Lung (tissue), 11 donors: ENCODE measurements at regions not wholly inside any gene's neighbourhood (a gene's known extent, or its start where the extent isn't known, plus 50 kb on each side); places are given as distances from the start of the nearest gene placed in this dataset.

Experiments
- ATAC-seq: fragments of 200-7000 bp; cut with Tn5 transposase; one replicate; pipeline ENCODE4 v1.9.1; 2020; ENCODE audit warnings: moderate number of reproducible peaks; ENCODE audit not compliant: insufficient read depth, low FRiP score
- DNase-seq, 3 donors: peaks; one replicate each; pipeline ENCODE4 v3.0.0-alpha.2; 2013 to 2017
- H3K27ac ChIP-seq, 2 donors: one replicate each; pipeline ENCODE4 v1.5.1; 2013; ENCODE audit warnings: mild to moderate bottlenecking in 2 of 2, moderate library complexity in 2 of 2, control low read depth in 1 of 2, inconsistent platforms in 1 of 2, low read depth in 1 of 2, low read length in 1 of 2
- H3K27me3 ChIP-seq, 3 donors: one replicate each; pipeline ENCODE4 v1.5.1; 2013; ENCODE audit warnings: low read length in 2 of 3; ENCODE audit not compliant: control insufficient read depth in 3 of 3, insufficient read depth in 3 of 3
- H3K36me3 ChIP-seq, 4 donors: one replicate each; pipeline ENCODE4 v1.5.1; 2013; ENCODE audit warnings: low read length in 4 of 4, mild to moderate bottlenecking in 1 of 4, moderate library complexity in 1 of 4; ENCODE audit not compliant: control insufficient read depth in 4 of 4, insufficient read depth in 4 of 4
- H3K4me1 ChIP-seq, 5 donors: one replicate each; pipeline ENCODE4 v1.5.1; 2013; ENCODE audit warnings: low read length in 5 of 5, mild to moderate bottlenecking in 2 of 5, moderate library complexity in 1 of 5; ENCODE audit not compliant: control insufficient read depth in 5 of 5, insufficient read depth in 5 of 5
- H3K4me3 ChIP-seq: one replicate; pipeline ENCODE4 v1.5.1; 2013; ENCODE audit warnings: mild to moderate bottlenecking, control low read depth, moderate library complexity
- H3K9ac ChIP-seq, 2 donors: one replicate each; pipeline ENCODE4 v1.5.1; 2013; ENCODE audit warnings: low read length in 2 of 2, control low read depth in 1 of 2; ENCODE audit not compliant: insufficient read depth in 1 of 2
- H3K9me3 ChIP-seq, 4 donors: one replicate each; pipeline ENCODE4 v1.5.1; 2013; ENCODE audit warnings: low read length in 3 of 4, mild to moderate bottlenecking in 1 of 4, moderate library complexity in 1 of 4; ENCODE audit not compliant: control insufficient read depth in 4 of 4, insufficient read depth in 3 of 4
- WGBS, 2 donors: extraction: QIAGEN DNeasy Blood & Tissue Kit; methylation state at CpG; one replicate each; pipeline ENCODE4 v1.1.7; 2013; 5-methylcytosine and 5-hydroxymethylcytosine counted together
- TF ChIP-seq, protein P1 (sequence below): IDR thresholded peaks from 2 replicates; pipeline ENCODE4 v1.5.1; 2012; ENCODE audit warnings: mild to moderate bottlenecking; ENCODE audit errors: control extremely low read depth, extremely low read depth
- donor health status: control.
- donor health status: control.
- donor health status: Bipolar disorder and iron deficiency.
- donor health status: healthy.
- donor health status: DM: yes; HTN: yes; CAD: no.

DNA sequence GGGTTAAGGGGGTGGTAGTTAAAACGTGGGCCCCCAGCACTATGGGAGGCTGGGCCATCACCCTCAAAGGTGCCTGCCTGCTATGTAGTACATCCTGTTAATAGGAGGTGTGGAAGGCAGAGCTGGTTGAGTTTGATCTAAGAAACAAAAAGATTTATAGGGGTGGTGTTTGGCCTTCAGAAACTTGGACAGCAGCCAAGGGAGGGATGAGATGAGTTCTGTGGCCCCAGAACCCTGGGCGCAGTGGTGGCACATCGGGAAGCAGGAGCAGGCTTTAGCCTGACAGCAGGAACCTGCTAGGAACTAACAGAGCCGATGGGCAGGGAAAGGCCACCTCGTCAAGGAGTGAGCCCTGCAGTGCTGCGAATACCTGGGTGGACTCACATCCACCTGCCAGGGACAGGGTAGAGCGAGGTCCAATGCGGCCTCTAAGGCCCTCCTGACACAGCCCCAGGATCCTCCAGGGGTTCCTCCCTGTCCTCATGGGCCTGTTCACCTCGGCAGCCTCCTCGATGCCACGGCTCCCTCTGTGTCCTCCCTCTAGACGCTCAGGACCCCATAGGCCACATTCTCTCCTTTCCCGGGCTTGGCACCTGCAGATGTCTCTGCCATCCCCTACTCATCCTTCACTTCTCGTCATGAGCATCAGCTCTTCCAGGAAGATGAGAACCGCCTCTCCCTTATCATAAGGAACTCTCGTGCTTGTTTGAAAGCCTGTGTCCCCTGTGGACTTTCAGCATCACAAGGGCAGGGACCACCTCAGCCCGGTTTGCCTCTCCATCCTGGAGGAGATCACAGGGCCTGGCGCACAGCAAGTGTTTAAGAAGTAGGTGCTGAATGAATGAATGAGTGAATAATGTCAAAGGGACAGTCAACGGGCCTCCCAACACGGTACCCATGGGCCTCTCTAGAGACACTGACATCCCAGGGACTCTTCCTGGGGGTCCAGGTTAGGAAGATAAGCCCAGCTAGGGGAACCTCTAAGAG lies 103.5 kb upstream of the TNRC6C start:
- ATAC-seq = no peak
- Histone ChIP-seq H3K4me1 (peaks cover 0 to 5% (median 0%) of the 10 kb centered on the region in 5 donors), H3K9me3 (no peaks in the 10 kb centered on the region), H3K9ac (no peak overlapping the region), H3K27me3 (no peaks in the 10 kb centered on the region), H3K4me3 (no peak overlapping the region), H3K27ac (no peak overlapping the region), H3K36me3 (no peaks in the 10 kb centered on the region)
- WGBS, 2 donors = 88 to 89% methylated on average over 20 of the region's 20 CpGs
- TF ChIP-seq, protein P1, sequence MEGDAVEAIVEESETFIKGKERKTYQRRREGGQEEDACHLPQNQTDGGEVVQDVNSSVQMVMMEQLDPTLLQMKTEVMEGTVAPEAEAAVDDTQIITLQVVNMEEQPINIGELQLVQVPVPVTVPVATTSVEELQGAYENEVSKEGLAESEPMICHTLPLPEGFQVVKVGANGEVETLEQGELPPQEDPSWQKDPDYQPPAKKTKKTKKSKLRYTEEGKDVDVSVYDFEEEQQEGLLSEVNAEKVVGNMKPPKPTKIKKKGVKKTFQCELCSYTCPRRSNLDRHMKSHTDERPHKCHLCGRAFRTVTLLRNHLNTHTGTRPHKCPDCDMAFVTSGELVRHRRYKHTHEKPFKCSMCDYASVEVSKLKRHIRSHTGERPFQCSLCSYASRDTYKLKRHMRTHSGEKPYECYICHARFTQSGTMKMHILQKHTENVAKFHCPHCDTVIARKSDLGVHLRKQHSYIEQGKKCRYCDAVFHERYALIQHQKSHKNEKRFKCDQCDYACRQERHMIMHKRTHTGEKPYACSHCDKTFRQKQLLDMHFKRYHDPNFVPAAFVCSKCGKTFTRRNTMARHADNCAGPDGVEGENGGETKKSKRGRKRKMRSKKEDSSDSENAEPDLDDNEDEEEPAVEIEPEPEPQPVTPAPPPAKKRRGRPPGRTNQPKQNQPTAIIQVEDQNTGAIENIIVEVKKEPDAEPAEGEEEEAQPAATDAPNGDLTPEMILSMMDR = no peak
- DNase-seq = no peak

DNA sequence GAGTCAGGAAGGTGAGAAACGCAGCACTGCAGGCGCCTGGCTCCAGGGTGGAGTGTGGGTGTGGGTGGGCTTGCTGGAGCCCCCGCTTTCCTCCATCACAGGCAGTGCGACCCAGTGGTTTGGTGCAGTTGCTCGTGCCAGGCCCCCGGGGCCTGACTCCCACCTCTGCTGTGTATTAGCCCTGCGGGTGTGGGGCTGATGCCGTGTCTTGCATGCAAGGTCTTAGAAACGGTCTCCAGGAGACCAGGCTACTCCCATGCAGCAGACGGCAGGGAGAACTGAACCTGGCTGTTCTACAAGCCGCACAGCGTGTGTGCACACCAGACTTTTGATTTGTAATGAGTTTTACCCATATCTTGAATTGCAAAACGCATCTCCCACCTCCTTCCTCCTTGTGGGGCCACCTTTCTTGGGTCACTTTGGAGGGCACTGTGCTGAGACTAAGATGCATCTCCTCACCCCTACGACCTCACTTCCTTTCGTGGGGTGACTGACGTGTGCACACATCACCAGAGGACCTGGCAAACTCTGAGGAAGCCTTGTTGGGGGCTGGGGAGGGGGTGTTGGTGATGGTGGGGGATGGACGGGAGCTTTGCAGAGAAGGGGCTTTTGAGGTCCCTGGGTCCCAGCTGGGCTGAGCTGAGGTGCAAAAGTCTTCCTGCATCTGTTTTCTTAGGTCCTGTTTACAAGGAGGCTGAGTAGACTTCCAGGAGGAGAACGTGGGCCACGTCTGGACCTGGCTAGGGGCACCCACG lies 101.8 kb upstream of the TNRC6C start:
- 66 to 69% methylated on average over 20 of the region's 20 CpGs for whole genome bisulfite sequencing, 2 donors
- H3K9ac ChIP-seq = no peak overlapping the region
- H3K9me3 ChIP-seq = no peaks in the 10 kb centered on the region
- H3K4me3 ChIP-seq = no peak overlapping the region
- peaks cover 0 to 5% (median 0%) of the 10 kb centered on the region in 5 donors for H3K4me1 ChIP-seq
- TF ChIP-seq, protein P1 = no peak
- no peaks in the 10 kb centered on the region for H3K36me3 ChIP-seq
- peaks cover 0 to 3% (median 0%) of the 10 kb centered on the region in 3 donors for H3K27me3 ChIP-seq
- H3K27ac ChIP-seq = no peak overlapping the region
- DNase-seq (no peak), ATAC-seq (no peak)

- Histone ChIP-seq H3K27ac (no peak overlapping the region), H3K27me3 (peaks cover 0 to 3% (median 0%) of the 10 kb centered on the region in 3 donors), H3K4me3 (no peak overlapping the region), H3K9me3 (no peaks in the 10 kb centered on the region), H3K36me3 (no peaks in the 10 kb centered on the region), H3K9ac (no peak overlapping the region), H3K4me1 (peaks cover 0 to 5% (median 0%) of the 10 kb centered on the region in 5 donors)
- DNase-seq = no peak
- ATAC-seq = no peak
- WGBS, 2 donors = 72 to 79% methylated on average over 3 of the region's 3 CpGs
- TF ChIP-seq, protein P1 = no peak
Measured at GRCh38 chr17:77857306-77857555, 101.3 kb upstream of the TNRC6C start.
